ENCODE measurements at regions not wholly inside any gene's neighbourhood (a gene's known extent, or its start where the extent isn't known, plus 50 kb on each side); places are given as distances from the start of the nearest gene placed in this dataset.

- CTCF ChIA-PET, result no interaction called here
Observed at GRCh38 chr13:106628936-106629659, 61.2 kb upstream of the ARGLU1 start.

GRCh38 chr13:106626473-106626872 is 58.5 kb upstream of the ARGLU1 start:
- POLR2A ChIA-PET (ENCODE audit: unreplicated experiment), result no interaction called here
- TF ChIP-seq CTCF (conservative IDR thresholded peaks at IDR 0.05) (no peak), EZH2 (IDR thresholded peaks at IDR 0.05; ENCODE audit: low read depth) (no peak)
- 0 out of 2 replicates have a peak, but pooled peaks cover 11% of the 10 kb centered on the region for H3K27me3 ChIP-seq (ENCODE audit: insufficient read depth, low read depth)
- H3K36me3 ChIP-seq (ENCODE audit: low read depth), result no peaks in the 10 kb centered on the region
- intact Hi-C loops (cut with micrococcal nuclease; ENCODE audit: unreplicated experiment), result no loop called here
- no peak overlapping the region for H3K27ac ChIP-seq
- H3K9me2 ChIP-seq (ENCODE audit: insufficient read depth), result peaks cover 7% of the 10 kb centered on the region; the same call in 1 of the 2 replicates
- no peaks in the 10 kb centered on the region for H3F3A ChIP-seq (ENCODE audit: insufficient read depth, low read depth)
- CTCF ChIA-PET, result no interaction called here
- H3K4me2 ChIP-seq, result no peak overlapping the region
- no peaks in the 10 kb centered on the region for H4K20me1 ChIP-seq (ENCODE audit: insufficient read depth)
- H2AFZ ChIP-seq, result no peak overlapping the region
- no peak overlapping the region for H3K4me3 ChIP-seq
- no peaks in the 10 kb centered on the region for H3K4me1 ChIP-seq (replicated peaks; ENCODE audit: insufficient read depth)
- BruUV-seq (replicated peaks), result no TSS peak
- no peaks in the 10 kb centered on the region for H3K9me3 ChIP-seq (ENCODE audit: insufficient read depth, low read depth)
- DNase-seq, result no peak
- no peaks in the 10 kb centered on the region for H3K79me2 ChIP-seq (ENCODE audit: low read depth)

More at GRCh38 chr13:106628936-106629659, 61.2 kb upstream of the ARGLU1 start:
- H3K9me3 ChIP-seq (ENCODE audit: insufficient read depth, low read depth), result no peaks in the 10 kb centered on the region
- POLR2A ChIA-PET (ENCODE audit: unreplicated experiment), result no interaction called here
- H3K79me2 ChIP-seq (ENCODE audit: low read depth), result no peaks in the 10 kb centered on the region
- TF ChIP-seq CTCF (conservative IDR thresholded peaks at IDR 0.05) (no peak), EZH2 (IDR thresholded peaks at IDR 0.05; ENCODE audit: low read depth) (no peak)
- no TSS peak for BruUV-seq (replicated peaks)
- 0 out of 2 replicates have a peak, but pooled peaks cover 7% of the 10 kb centered on the region for H3K27me3 ChIP-seq (ENCODE audit: insufficient read depth, low read depth)
- H3K4me3 ChIP-seq, result no peak overlapping the region
- H3K27ac ChIP-seq, result no peak overlapping the region
- no peaks in the 10 kb centered on the region for H3K4me1 ChIP-seq (replicated peaks; ENCODE audit: insufficient read depth)
- peaks cover 7% of the 10 kb centered on the region; the same call in 1 of the 2 replicates for H3K9me2 ChIP-seq (ENCODE audit: insufficient read depth)
- no peaks in the 10 kb centered on the region for H4K20me1 ChIP-seq (ENCODE audit: insufficient read depth)
- H3K4me2 ChIP-seq, result no peak overlapping the region
- no peak overlapping the region for H2AFZ ChIP-seq
- intact Hi-C loops (cut with micrococcal nuclease; ENCODE audit: unreplicated experiment), result no loop called here
- no peaks in the 10 kb centered on the region for H3K36me3 ChIP-seq (ENCODE audit: low read depth)
- H3F3A ChIP-seq (ENCODE audit: insufficient read depth, low read depth), result no peaks in the 10 kb centered on the region
- no peak for DNase-seq

- H3K79me2 ChIP-seq (ENCODE audit: low read depth), result no peaks in the 10 kb centered on the region
- no peaks in the 10 kb centered on the region for H3K9me3 ChIP-seq (ENCODE audit: insufficient read depth, low read depth)
- no peak for DNase-seq
- no peak overlapping the region for H3K4me2 ChIP-seq
- no peak overlapping the region for H2AFZ ChIP-seq
- H4K20me1 ChIP-seq (ENCODE audit: insufficient read depth), result no peaks in the 10 kb centered on the region
- ChIA-PET CTCF (no interaction called here), POLR2A (ENCODE audit: unreplicated experiment) (no interaction called here)
- H3K4me1 ChIP-seq (replicated peaks; ENCODE audit: insufficient read depth), result no peaks in the 10 kb centered on the region
- H3K9me2 ChIP-seq (ENCODE audit: insufficient read depth), result peaks cover 7% of the 10 kb centered on the region; the same call in 1 of the 2 replicates
- H3K36me3 ChIP-seq (ENCODE audit: low read depth), result no peaks in the 10 kb centered on the region
- 0 out of 2 replicates have a peak, but pooled peaks cover 11% of the 10 kb centered on the region for H3K27me3 ChIP-seq (ENCODE audit: insufficient read depth, low read depth)
- no TSS peak for BruUV-seq (replicated peaks)
- TF ChIP-seq EZH2 (IDR thresholded peaks at IDR 0.05; ENCODE audit: low read depth), result no peak
- no peak for TF ChIP-seq CTCF (conservative IDR thresholded peaks at IDR 0.05)
- no peak overlapping the region for H3K4me3 ChIP-seq
- intact Hi-C loops (cut with micrococcal nuclease; ENCODE audit: unreplicated experiment), result no loop called here
- no peak overlapping the region for H3K27ac ChIP-seq
- H3F3A ChIP-seq (ENCODE audit: insufficient read depth, low read depth), result no peaks in the 10 kb centered on the region
Observed at GRCh38 chr13:106625578-106625977, 57.6 kb upstream of the ARGLU1 start.
